Stimulated activated CD4-positive, alpha-beta T cell treated with anti-CD3 and anti-CD28 coated beads, Interleukin-4, amount 100 ng/mL, for 48 hours (primary cell): ENCODE measurements at regions not wholly inside any gene's neighbourhood (a gene's known extent, or its start where the extent isn't known, plus 50 kb on each side); places are given as distances from the start of the nearest gene placed in this dataset.

Experiments
- DNase-seq, 2 donors: peaks; one replicate each; pipeline ENCODE4 v3.0.0-alpha.2; 2020; ENCODE audit warnings: low read depth in 2 of 2

DNA sequence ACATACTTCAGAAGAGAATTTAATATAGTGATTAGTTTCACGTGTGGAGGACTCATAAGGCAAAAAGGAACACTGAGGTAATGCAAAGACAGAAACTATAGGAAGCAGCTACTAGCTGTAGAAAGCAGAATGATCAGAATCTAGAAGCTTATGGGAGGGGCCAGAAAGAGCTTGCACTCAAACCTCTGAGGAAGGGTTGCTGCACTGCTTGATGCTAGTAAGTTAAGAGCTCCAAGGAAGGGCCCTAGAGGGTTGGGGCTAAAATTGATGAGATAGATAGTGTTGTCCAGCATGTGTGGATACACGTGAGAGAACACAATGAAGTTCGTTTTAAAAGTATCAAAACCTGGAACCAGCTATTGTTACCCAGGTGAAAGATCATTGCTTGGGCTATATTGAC lies 311.1 kb downstream of the SLC6A15 start:
- no peak for DNase-seq

- no peak for DNase-seq
Measured at GRCh38 chr12:84599539-84599938, 313.1 kb downstream of the SLC6A15 start.

DNA sequence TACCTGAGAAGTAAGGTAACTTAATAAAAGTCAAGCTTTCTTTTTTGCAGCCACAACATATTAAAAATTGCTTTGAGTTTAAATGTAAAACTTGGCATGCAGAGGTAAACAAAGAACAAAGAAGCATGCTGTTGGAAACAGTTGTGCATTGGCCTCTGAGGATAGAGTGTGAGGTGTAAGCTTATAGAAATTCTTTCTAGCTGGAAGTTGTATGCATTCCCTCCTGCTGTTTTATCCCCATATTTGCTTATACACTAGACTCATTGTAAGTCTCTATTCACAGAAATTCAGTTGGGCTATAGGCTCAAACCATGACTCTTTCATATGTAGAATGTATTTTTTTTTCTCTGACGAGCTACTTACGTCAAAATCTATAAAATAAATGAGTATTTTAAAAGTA lies 316.3 kb downstream of the SLC6A15 start:
- no peak for DNase-seq

GRCh38 chr12:84594157-84594556 lies 318.4 kb downstream of the SLC6A15 start:
- DNase-seq = no peak

- DNase-seq = no peak
Measured at GRCh38 chr12:84585776-84586395, 326.7 kb downstream of the SLC6A15 start.

GRCh38 chr12:84572196-84572595 lies 340.4 kb downstream of the SLC6A15 start:
- no peak for DNase-seq

GRCh38 chr12:84562331-84562730 lies 350.3 kb downstream of the SLC6A15 start:
- DNase-seq = no peak

DNA sequence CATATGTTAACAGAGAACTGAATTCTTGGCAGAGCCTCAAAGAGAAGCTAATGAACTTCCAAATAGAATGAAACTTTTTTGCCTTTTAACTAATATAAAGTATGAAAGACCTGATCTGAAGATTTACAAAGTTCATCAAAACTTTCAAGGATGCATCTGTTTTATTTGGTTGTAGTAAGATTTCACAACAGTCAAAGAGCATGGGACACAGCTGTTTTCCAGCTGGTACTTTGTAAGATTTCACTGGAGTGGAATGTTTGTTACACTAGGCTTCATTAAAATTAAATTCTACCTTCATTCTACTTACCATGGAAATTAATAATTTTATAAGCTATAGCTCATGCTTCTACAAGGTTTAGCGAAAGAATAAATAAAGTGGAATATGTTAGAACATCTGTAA lies 351.2 kb downstream of the SLC6A15 start:
- DNase-seq = no peak

DNA sequence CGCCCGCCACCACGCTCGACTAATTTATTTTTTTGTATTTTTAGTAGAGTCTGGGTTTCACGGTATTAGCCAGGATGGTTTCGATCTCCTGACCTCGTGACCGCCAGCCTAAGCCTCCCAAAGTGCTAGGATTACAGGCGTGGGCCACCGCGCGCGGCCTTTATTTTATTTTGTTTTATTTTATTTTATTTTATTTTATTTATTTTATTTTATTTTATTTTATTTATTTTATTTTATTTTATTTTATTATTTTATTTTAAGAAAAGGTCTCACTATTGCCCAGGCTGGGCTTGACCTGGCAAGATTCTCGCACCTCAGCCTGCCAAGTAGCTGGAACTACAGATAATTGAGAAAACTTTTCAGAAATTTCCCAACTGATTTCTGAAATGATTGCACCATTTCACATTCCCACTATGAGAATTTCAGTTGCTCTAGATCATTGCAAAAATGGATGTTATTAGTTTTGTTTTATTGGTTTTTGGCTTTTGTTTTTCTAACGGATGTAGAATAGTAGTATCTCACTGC lies 358.3 kb downstream of the SLC6A15 start:
- no peak for DNase-seq

DNA sequence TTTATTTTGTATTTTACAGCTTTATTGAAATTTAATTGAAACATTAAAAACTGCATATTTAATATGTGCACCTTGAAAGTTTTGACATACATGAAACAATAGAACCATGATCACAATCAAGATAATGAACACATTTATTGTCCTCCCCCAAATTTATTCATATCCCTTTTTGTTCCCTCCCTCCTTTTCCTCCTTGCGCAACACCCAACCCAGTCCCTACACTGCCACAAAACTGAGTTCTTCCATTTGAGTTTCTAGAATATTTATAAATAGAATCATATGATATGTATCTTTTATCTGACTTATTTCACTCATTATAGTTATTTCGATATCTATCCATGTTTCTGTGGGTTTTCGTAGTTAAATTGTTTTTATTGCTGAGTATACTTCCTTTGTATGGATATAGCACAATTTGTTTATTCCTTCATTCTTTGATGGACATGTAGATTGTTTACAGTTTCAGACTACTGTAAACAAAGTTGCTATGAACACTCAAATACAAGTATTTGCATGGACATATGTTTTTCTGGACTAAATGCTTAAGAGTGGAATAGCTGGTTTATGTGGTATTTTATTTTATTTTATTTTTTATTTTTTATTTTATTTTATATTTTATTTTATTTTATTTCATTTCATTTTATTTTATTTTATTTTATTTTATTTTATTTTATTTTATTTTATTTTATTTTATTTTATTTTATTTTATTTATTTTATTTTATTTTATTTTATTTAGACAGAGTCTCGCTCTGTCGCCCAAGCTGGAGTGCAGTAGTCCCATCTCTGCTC lies 359.1 kb downstream of the SLC6A15 start:
- no peak for DNase-seq

DNA sequence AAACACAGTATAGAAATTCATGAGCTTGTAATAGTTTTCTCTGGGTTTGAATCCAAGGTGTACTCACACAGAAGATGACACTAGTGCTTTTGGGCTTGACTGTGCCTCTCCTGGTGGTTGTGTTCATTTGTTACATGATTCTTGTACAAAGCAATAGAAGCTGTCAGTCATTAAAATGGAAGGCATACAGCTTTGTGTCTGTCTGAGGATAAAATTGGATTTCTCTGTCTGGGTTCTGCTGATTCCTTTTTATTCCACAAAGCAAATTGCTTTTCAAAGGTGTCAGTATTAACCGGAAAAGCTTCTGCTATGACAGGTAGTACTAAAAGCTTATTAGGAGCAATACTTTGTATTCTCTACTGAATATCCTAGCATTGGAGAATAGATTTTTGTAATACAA lies 361.2 kb downstream of the SLC6A15 start:
- no peak for DNase-seq

DNA sequence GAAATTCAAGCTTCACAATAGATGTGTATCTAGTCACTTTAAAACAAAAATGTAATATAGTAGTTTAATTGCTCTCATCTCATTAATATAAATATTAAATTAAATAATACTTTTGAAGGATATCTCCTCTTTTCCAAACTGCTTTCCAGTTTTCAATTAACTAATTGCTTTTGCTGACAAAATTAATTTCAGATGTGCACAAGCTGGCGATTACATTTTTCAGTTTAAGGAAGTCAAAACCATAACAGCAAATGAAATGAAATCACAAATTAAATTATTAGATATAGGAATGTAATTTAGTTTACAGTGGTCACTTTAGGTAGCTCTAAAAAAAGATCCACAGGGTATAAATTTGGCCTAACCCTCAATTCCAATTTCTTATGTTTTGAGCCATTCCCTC lies 362.1 kb downstream of the SLC6A15 start:
- DNase-seq = no peak

DNA sequence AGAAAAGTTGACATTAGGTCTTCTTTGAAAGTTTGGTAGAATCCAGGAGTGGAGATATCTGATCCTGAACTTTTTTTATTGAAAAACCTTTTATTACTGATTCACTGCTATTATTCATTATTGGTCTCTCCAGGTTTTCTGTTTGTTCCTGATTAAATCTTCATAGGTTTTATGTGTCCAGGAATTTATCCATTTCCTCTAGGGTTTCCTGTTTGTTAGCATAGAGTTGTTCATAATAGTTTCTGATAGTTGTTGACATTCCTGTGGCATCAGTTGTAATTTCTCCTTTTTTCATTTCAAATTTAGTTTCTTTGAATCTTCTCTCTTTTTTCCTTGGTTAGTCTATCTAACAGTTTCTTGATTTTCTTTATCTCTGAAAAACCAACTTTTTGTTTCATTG lies 370.3 kb downstream of the SLC6A15 start:
- DNase-seq = no peak

- no peak for DNase-seq
Measured at GRCh38 chr12:84537666-84538065, 374.9 kb downstream of the SLC6A15 start.

DNA sequence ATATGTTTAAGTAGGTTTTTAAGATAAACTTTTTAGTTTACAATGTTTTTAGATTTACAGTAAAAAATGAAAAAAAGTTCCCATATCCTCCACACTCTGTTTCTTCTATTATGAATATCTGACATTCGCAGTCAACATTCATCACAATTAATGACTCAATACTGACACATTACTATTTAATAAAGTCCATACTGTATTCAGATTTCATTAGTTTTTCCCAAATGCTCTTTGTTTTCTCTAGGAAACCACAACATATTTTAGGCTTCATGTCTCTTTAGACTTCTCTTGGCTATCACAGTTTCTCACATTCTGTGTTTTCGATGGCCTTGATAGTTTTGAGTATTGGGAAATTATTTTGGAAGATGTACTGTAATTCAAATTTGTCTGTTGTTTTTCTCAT lies 399.8 kb downstream of the SLC6A15 start:
- DNase-seq = no peak

DNA sequence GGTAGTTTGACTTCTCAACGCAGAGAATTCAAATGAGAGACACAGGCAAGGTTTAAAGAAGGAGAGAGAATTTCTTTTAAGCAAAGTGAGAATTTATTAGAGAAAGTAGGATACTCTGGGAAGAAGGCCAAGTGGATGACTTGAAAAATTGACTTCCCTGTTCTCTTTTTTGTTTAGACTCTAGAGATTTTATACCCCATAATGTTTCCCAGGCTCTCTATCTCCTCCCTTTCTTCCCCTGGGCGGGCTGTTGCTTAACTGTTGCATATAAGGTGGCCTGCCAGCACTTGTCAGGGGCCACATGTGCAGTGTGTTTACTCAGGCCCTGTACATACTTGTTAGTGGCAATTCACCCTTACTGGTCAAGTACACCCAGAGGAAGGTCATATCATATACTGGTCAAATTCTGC lies 403.7 kb downstream of the SLC6A15 start:
- DNase-seq = no peak

DNA sequence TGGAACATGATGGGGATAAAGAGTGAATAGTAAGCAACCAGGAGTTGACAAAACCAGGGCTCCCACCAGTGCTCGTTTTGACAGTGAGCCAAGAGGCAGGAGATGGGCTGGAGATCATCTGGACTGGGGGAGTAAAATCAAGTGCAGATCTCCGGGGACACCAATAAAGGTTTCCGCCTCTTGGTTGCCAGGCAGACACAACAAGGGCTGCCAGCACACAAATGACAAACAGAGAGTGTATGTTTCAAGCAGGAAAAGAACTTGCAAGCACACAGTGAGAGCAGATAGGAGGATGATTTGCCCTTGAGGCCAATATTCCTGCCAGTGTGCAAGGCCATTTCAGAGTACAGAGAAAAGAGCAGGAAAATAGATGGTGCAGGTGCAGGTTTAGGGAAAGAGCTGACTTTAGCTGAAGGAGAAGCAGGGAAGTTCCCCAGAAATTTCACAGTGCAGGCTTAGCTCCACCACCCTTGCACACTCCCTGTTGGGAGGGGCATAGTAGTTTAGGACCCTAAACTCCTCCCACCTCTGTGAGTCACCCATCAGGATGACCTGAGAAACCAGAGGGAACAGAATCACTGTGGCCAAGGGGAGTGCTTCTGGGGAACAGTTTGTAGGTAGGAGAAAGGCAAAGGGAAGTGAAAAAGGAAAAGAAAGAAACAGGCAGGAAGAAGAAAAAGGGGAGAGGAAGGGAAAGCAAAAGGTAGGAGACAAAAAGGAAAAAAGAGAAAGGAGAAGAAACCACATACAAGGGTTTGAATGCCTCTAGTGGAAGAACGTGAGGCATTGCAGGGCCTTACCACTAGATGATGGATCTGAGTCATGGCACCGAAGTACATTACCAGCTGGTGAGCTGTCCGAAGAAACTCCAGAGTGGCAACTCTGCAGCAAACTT lies 404.4 kb downstream of the SLC6A15 start:
- DNase-seq = no peak

GRCh38 chr12:84506282-84506681 lies 406.3 kb downstream of the SLC6A15 start:
- no peak for DNase-seq

GRCh38 chr12:84502907-84503787 lies 409.5 kb downstream of the SLC6A15 start:
- no peak for DNase-seq

GRCh38 chr12:84502180-84502860 lies 410.3 kb downstream of the SLC6A15 start:
- DNase-seq = no peak

- no peak for DNase-seq
Measured at GRCh38 chr12:84497819-84498218, 414.8 kb downstream of the SLC6A15 start.
